ENCODE measurements at regions not wholly inside any gene's neighbourhood (a gene's known extent, or its start where the extent isn't known, plus 50 kb on each side); places are given as distances from the start of the nearest gene placed in this dataset.

GRCh38 chr5:145408048-145408341 is 427.1 kb downstream of the PRELID2 start:
- TF ChIP-seq E2F2 (CRISPR knock-in tag; IDR thresholded peaks at IDR 0.05; ENCODE audit: borderline replicate concordance) (no peak), TEAD2 (CRISPR knock-in tag; IDR thresholded peaks at IDR 0.05) (no peak), NFYB (CRISPR knock-in tag; IDR thresholded peaks at IDR 0.05) (no peak), RFX1 (IDR thresholded peaks at IDR 0.05) (no peak), ATF3 (CRISPR knock-in tag; IDR thresholded peaks at IDR 0.05) (no peak), U2AF1 (optimal IDR thresholded peaks at IDR 0.05; ENCODE audit: low read depth, low read length) (no peak)

Data from HepG2 (cell line).